ENCODE measurements at regions not wholly inside any gene's neighbourhood (a gene's known extent, or its start where the extent isn't known, plus 50 kb on each side); places are given as distances from the start of the nearest gene placed in this dataset.

GRCh38 chr9:4922101-4922500 is 63.0 kb upstream of the JAK2 start:
- TF ChIP-seq CTCF (conservative IDR thresholded peaks at IDR 0.05; ENCODE audit: low read depth in 2 of 2) (no peak), CREB1 (CRISPR knock-in tag; IDR thresholded peaks at IDR 0.05; ENCODE audit: low read depth) (no peak), NANOG (IDR thresholded peaks at IDR 0.05; ENCODE audit: borderline replicate concordance) (no peak), EZH2 (IDR thresholded peaks at IDR 0.05; ENCODE audit: low read depth, unreplicated experiment) (no peak), REST (IDR thresholded peaks at IDR 0.05; ENCODE audit: unreplicated experiment) (no peak), POLR2AphosphoS5 (IDR thresholded peaks at IDR 0.05; ENCODE audit: low read depth) (no peak), EZH2phosphoT487 (IDR thresholded peaks at IDR 0.05; ENCODE audit: unreplicated experiment) (no peak), ETS1 (IDR thresholded peaks at IDR 0.05) (no peak), JUNB (IDR thresholded peaks at IDR 0.05; ENCODE audit: unreplicated experiment) (no peak), ZNF331 (CRISPR knock-in tag; IDR thresholded peaks at IDR 0.05; ENCODE audit: low read depth) (no peak)

Measured in GM23338 (cell line).